Natural killer cell (primary cell): ENCODE measurements at regions not wholly inside any gene's neighbourhood (a gene's known extent, or its start where the extent isn't known, plus 50 kb on each side); places are given as distances from the start of the nearest gene placed in this dataset.

Experiments
- ATAC-seq, 3 donors: fragments of 150-1000 bp in 2 of 3; fragments of 200-7000 bp in 1 of 3; cut with Tn5 transposase; 1 replicate in 1 of 3; 2 replicates in 2 of 3; pipeline ENCODE4 v1.10.0; 2021; ENCODE audit warnings: mild to moderate bottlenecking in 2 of 3, moderate library complexity in 2 of 3
- DNase-seq, 2 donors: peaks; one replicate each; pipeline versions ENCODE4 v3.0.0 to v3.0.0-alpha.2; 2013 to 2021; ENCODE audit warnings: mixed read lengths in 1 of 2
- H3K27ac ChIP-seq: one replicate; pipeline ENCODE4 v1.5.1; 2013; ENCODE audit warnings: mild to moderate bottlenecking, low read length
- H3K27me3 ChIP-seq: one replicate; pipeline ENCODE4 v1.6.1; 2013; ENCODE audit warnings: low read length; ENCODE audit not compliant: control insufficient read depth, insufficient read depth
- H3K36me3 ChIP-seq: one replicate; pipeline ENCODE4 v1.6.1; 2013; ENCODE audit warnings: low read length; ENCODE audit not compliant: control insufficient read depth, insufficient read depth
- H3K4me1 ChIP-seq: one replicate; pipeline ENCODE4 v1.6.1; 2013; ENCODE audit warnings: low read length; ENCODE audit not compliant: control insufficient read depth, insufficient read depth
- H3K4me3 ChIP-seq: one replicate; pipeline ENCODE4 v1.5.1; 2013; ENCODE audit warnings: low read length
- H3K9me3 ChIP-seq: one replicate; pipeline ENCODE4 v1.6.1; 2013; ENCODE audit warnings: low read length; ENCODE audit not compliant: control insufficient read depth, insufficient read depth
- H3K27ac Mint-ChIP-seq, 2 donors: one replicate each; pipeline ENCODE4 v1.8.0; 2022; ENCODE audit warnings: mild to moderate bottlenecking in 2 of 2, mixed read lengths in 2 of 2, moderate library complexity in 1 of 2
- H3K27me3 Mint-ChIP-seq, 2 donors: one replicate each; pipeline ENCODE4 v1.8.0; 2022; ENCODE audit warnings: low read depth in 2 of 2, mixed read lengths in 2 of 2
- H3K36me3 Mint-ChIP-seq: one replicate; pipeline ENCODE4 v1.8.0; 2022; ENCODE audit warnings: mixed read lengths
- H3K4me1 Mint-ChIP-seq, 2 donors: one replicate each; pipeline ENCODE4 v1.8.0; 2022; ENCODE audit warnings: mixed read lengths in 2 of 2
- H3K4me3 Mint-ChIP-seq: one replicate; pipeline ENCODE4 v1.8.0; 2022; ENCODE audit warnings: mild to moderate bottlenecking, moderate library complexity, mixed read lengths
- H3K9me3 Mint-ChIP-seq, 2 donors: one replicate each; pipeline ENCODE4 v1.8.0; 2022; ENCODE audit warnings: mixed read lengths in 2 of 2
- CTCF ChIP-seq: fragments of 200-600 bp; IDR thresholded peaks from one replicate; pipeline ENCODE4 v1.8.0; 2022; ENCODE audit warnings: antibody characterized with exemption
- WGBS: methylation state at CpG from one replicate; pipeline ENCODE4 v1.1.7; 2013; ENCODE audit warnings: missing lambda C conversion rate; ENCODE audit not compliant: insufficient coverage; 5-methylcytosine and 5-hydroxymethylcytosine counted together
- intact Hi-C: fragments of 100-400 bp; cut with micrococcal nuclease; formaldehyde crosslinking; loops from one replicate; pipeline ENCODE4 v1.14.2; 2022

DNA sequence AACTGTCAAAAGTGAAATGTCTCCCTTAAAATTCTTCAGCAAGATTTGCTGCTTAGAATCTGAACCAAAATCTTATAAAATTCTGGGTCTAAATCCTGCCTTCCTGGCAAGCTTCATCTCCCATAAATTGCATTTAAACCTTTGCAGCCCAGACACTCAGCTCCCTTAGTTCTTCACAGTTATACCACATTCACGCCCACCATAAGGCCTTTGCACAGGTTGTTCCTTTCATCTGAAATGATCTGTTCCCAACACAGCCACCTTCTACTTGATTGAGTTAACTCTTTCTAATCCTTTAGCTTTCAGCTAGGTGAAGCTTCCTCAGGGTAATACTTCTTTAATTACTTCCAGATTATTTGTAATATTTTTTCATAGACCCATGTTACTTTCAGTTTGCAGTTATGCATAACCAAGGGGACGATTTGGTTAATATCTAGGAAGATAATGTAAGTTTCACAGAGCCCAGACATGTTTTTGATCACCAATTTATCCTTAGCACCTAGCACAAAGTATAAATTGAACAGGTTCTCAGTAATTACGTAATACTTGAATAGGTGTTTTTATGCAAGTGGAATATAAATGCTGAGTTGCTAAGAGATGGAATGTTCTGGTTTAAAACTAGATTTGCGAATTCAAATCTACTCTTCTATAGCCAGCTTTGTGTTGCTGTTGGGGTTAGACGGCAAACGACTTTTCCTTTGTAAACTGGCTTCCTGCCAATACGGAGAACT lies 779.7 kb upstream of the PKDCC start:
- WGBS = 85% methylated on average over 4 of the region's 7 CpGs
- Mint-ChIP-seq H3K4me1 (no peaks in the 10 kb centered on the region), H3K36me3 (no peaks in the 10 kb centered on the region), H3K27ac (no peak overlapping the region), H3K27me3 (no peaks in the 10 kb centered on the region), H3K9me3 (no peaks in the 10 kb centered on the region), H3K4me3 (no peak overlapping the region)
- Histone ChIP-seq H3K4me3 (no peak overlapping the region), H3K27ac (no peak overlapping the region), H3K9me3 (peaks cover 2% of the 10 kb centered on the region), H3K27me3 (no peaks in the 10 kb centered on the region), H3K4me1 (no peaks in the 10 kb centered on the region), H3K36me3 (no peaks in the 10 kb centered on the region)
- intact Hi-C loops = no loop called here
- ATAC-seq = no peak
- no peak for TF ChIP-seq CTCF
- DNase-seq = no peak

GRCh38 chr2:41283079-41283775 lies 764.6 kb upstream of the PKDCC start:
- no peaks in the 10 kb centered on the region for H3K36me3 Mint-ChIP-seq
- no peak for TF ChIP-seq CTCF

GRCh38 chr2:41293491-41293890 lies 754.3 kb upstream of the PKDCC start:
- H3K4me3 Mint-ChIP-seq = no peak overlapping the region
- no peak overlapping the region for H3K4me3 ChIP-seq
- no peaks in the 10 kb centered on the region for H3K36me3 ChIP-seq
- H3K4me1 Mint-ChIP-seq = no peaks in the 10 kb centered on the region
- no CpG with 5 or more reads among the region's 1 CpG for WGBS
- TF ChIP-seq CTCF = no peak
- no peak for ATAC-seq
- H3K27ac Mint-ChIP-seq = no peak overlapping the region
- no peak overlapping the region for H3K27ac ChIP-seq
- no peaks in the 10 kb centered on the region for H3K27me3 Mint-ChIP-seq
- H3K27me3 ChIP-seq = no peaks in the 10 kb centered on the region
- no peak for DNase-seq
- intact Hi-C loops = no loop called here
- H3K9me3 ChIP-seq = no peaks in the 10 kb centered on the region
- no peaks in the 10 kb centered on the region for H3K36me3 Mint-ChIP-seq
- H3K9me3 Mint-ChIP-seq = peaks cover 2 to 5% of the 10 kb centered on the region in 2 donors
- no peaks in the 10 kb centered on the region for H3K4me1 ChIP-seq

More at GRCh38 chr2:41283079-41283775, 764.6 kb upstream of the PKDCC start:
- Histone ChIP-seq H3K9me3 (no peaks in the 10 kb centered on the region), H3K4me1 (no peaks in the 10 kb centered on the region), H3K27ac (no peak overlapping the region), H3K36me3 (no peaks in the 10 kb centered on the region), H3K27me3 (no peaks in the 10 kb centered on the region), H3K4me3 (no peak overlapping the region)
- peaks cover 3 to 7% of the 10 kb centered on the region in 2 donors for H3K9me3 Mint-ChIP-seq
- no peak for ATAC-seq
- DNase-seq = no peak
- H3K27me3 Mint-ChIP-seq = no peaks in the 10 kb centered on the region
- no peak overlapping the region for H3K27ac Mint-ChIP-seq
- H3K4me3 Mint-ChIP-seq = no peak overlapping the region
- WGBS = 78% methylated on average over 4 of the region's 4 CpGs
- H3K4me1 Mint-ChIP-seq = no peaks in the 10 kb centered on the region
- intact Hi-C loops = no loop called here
